ENCODE measurements at regions not wholly inside any gene's neighbourhood (a gene's known extent, or its start where the extent isn't known, plus 50 kb on each side); places are given as distances from the start of the nearest gene placed in this dataset.
"Not testable (repeated sequence)": the region's sequence is repeated elsewhere in the genome, so short reads cannot be mapped to it uniquely, and the experiment has no call there.

GRCh38 chr3:186453531-186453930 is 90.6 kb downstream of the CRYGS start:
- no peak for DNase-seq

GRCh38 chr3:186452517-186452916 is 90.5 kb upstream of the DGKG start:
- DNase-seq: no peak

- no peak for DNase-seq
Observed at GRCh38 chr3:186451371-186451770, 89.3 kb upstream of the DGKG start.

GRCh38 chr3:186444974-186445373 is 82.9 kb upstream of the DGKG start:
- no peak for DNase-seq

GRCh38 chr3:186444288-186444687 is 82.3 kb upstream of the DGKG start:
- no peak for DNase-seq

- not testable (repeated sequence) for DNase-seq
Observed at GRCh38 chr3:186442979-186443378, 80.9 kb upstream of the DGKG start.

- no peak for DNase-seq
Observed at GRCh38 chr3:186442162-186442561, 80.1 kb upstream of the DGKG start.

- DNase-seq: no peak
Observed at GRCh38 chr3:186440891-186441290, 78.9 kb upstream of the DGKG start.

GRCh38 chr3:186439725-186440124 is 77.7 kb upstream of the DGKG start:
- DNase-seq: no peak

GRCh38 chr3:186435332-186435731 is 73.3 kb upstream of the DGKG start:
- not testable (repeated sequence) for DNase-seq

- no peak for DNase-seq
Observed at GRCh38 chr3:186432944-186433732, 71.1 kb upstream of the DGKG start.

- no peak for DNase-seq
Observed at GRCh38 chr3:186432189-186432588, 70.2 kb upstream of the DGKG start.

GRCh38 chr3:186427627-186428281 is 65.7 kb upstream of the DGKG start:
- no peak for DNase-seq

GRCh38 chr3:186425788-186426730 is 64.0 kb upstream of the DGKG start:
- DNase-seq: no peak

- no peak for DNase-seq
Observed at GRCh38 chr3:186421946-186422345, 59.9 kb upstream of the DGKG start.

- DNase-seq: no peak
Observed at GRCh38 chr3:186418671-186419145, 56.7 kb upstream of the DGKG start.

GRCh38 chr3:186417791-186418190 is 55.8 kb upstream of the DGKG start:
- no peak for DNase-seq

GRCh38 chr3:186414735-186415419 is 52.8 kb upstream of the DGKG start:
- no peak for DNase-seq

GRCh38 chr3:186413615-186414415 is 51.8 kb upstream of the DGKG start:
- peak; percentile 43 for DNase-seq

- no peak for DNase-seq
Observed at GRCh38 chr3:186411994-186412393, 50.0 kb upstream of the DGKG start.
